Fibroblast of skin of right quadriceps (primary cell): ENCODE measurements at regions not wholly inside any gene's neighbourhood (a gene's known extent, or its start where the extent isn't known, plus 50 kb on each side); places are given as distances from the start of the nearest gene placed in this dataset.

Source experiments
- DNase-seq: peaks from one replicate; pipeline ENCODE4 v3.0.0-alpha.2; 2013

GRCh38 chr1:106956721-106957120, 99.8 kb upstream of the PRMT6 start:
- DNase-seq, result peak; percentile 86

- no peak for DNase-seq
Measured at GRCh38 chr1:106957795-106958194, 98.7 kb upstream of the PRMT6 start.

- DNase-seq, result no peak
Measured at GRCh38 chr1:106960412-106960811, 96.1 kb upstream of the PRMT6 start.

- no peak for DNase-seq
Measured at GRCh38 chr1:106961646-106962045, 94.8 kb upstream of the PRMT6 start.

- DNase-seq, result peak; percentile 37
Measured at GRCh38 chr1:106962591-106962990, 93.9 kb upstream of the PRMT6 start.

- DNase-seq, result no peak
Measured at GRCh38 chr1:106964495-106964894, 92.0 kb upstream of the PRMT6 start.

- no peak for DNase-seq
Measured at GRCh38 chr1:106968644-106969043, 87.8 kb upstream of the PRMT6 start.

GRCh38 chr1:106969731-106970130, 86.7 kb upstream of the PRMT6 start:
- no peak for DNase-seq

GRCh38 chr1:106972074-106972473, 84.4 kb upstream of the PRMT6 start:
- no peak for DNase-seq

- no peak for DNase-seq
Measured at GRCh38 chr1:106975944-106976343, 80.5 kb upstream of the PRMT6 start.

GRCh38 chr1:106978477-106979322, 77.8 kb upstream of the PRMT6 start:
- peak; percentile 72 for DNase-seq

GRCh38 chr1:106979371-106979770, 77.1 kb upstream of the PRMT6 start:
- DNase-seq, result no peak

GRCh38 chr1:106980121-106980520, 76.4 kb upstream of the PRMT6 start:
- peak; percentile 37 for DNase-seq

- no peak for DNase-seq
Measured at GRCh38 chr1:106984801-106985200, 71.7 kb upstream of the PRMT6 start.

GRCh38 chr1:106986603-106987002, 69.9 kb upstream of the PRMT6 start:
- DNase-seq, result no peak

GRCh38 chr1:106995970-106996369, 60.5 kb upstream of the PRMT6 start:
- DNase-seq, result no peak

GRCh38 chr1:106998431-106999002, 58.0 kb upstream of the PRMT6 start:
- DNase-seq, result no peak

- peak; percentile 32 for DNase-seq
Measured at GRCh38 chr1:107000902-107001301, 55.6 kb upstream of the PRMT6 start.

- DNase-seq, result no peak
Measured at GRCh38 chr1:107003972-107004371, 52.5 kb upstream of the PRMT6 start.

GRCh38 chr1:107004421-107004820, 52.1 kb upstream of the PRMT6 start:
- DNase-seq, result peak; percentile 37
